H1 (cell line): ENCODE measurements at regions not wholly inside any gene's neighbourhood (a gene's known extent, or its start where the extent isn't known, plus 50 kb on each side); places are given as distances from the start of the nearest gene placed in this dataset.

Experiments
- CTCF ChIA-PET: fragments of 300-600 bp; sonication (Branson Sonifier 250); formaldehyde crosslinking; loops from one replicate; lab custom pipeline; 2021; ENCODE audit not compliant: partially characterized antibody; lab: Charles Lee
- POLR2A ChIA-PET: fragments of 300-600 bp; sonication (Branson Sonifier 250); formaldehyde crosslinking; loops from one replicate; lab custom pipeline; 2021; ENCODE audit warnings: inconsistent platforms; ENCODE audit not compliant: partially characterized antibody; lab: Charles Lee
- DNase-seq, 2 experiments: peaks; one replicate each; pipeline versions ENCODE4 v3.0.0 to v3.0.0-alpha.2; 2010 to 2022; ENCODE audit warnings: low spot score in 2 of 2, low read depth in 1 of 2, mixed read lengths in 1 of 2
- FAIRE-seq: peaks from 2 replicates; lab custom pipeline; 2011; peaks lifted over from hg19 to GRCh38; lab: Jason Lieb, UNC
- H2AFZ ChIP-seq: 2 replicates; pipeline ENCODE4 v1.8.1; 2012; ENCODE audit warnings: low read length, inconsistent platforms
- H2AK5ac ChIP-seq: 2 replicates; pipeline ENCODE4 v1.6.1; 2013; ENCODE audit warnings: low read depth, low read length
- H2BK120ac ChIP-seq: replicated peaks from 2 replicates; pipeline ENCODE3; 2013; ENCODE audit warnings: low read depth, low read length, inconsistent platforms
- H2BK12ac ChIP-seq: 2 replicates; pipeline ENCODE4 v1.6.1; 2013; ENCODE audit warnings: low read depth, low read length
- H2BK15ac ChIP-seq: 2 replicates; pipeline ENCODE4 v1.6.1; 2013; ENCODE audit warnings: low read length
- H2BK20ac ChIP-seq: 2 replicates; pipeline ENCODE4 v1.6.1; 2013; ENCODE audit warnings: low read length
- H2BK5ac ChIP-seq: 2 replicates; pipeline ENCODE4 v1.6.1; 2013; ENCODE audit warnings: low read depth, low read length
- H3K14ac ChIP-seq: 2 replicates; pipeline ENCODE4 v1.6.1; 2013; ENCODE audit warnings: inconsistent platforms; ENCODE audit not compliant: insufficient read length
- H3K18ac ChIP-seq: 2 replicates; pipeline ENCODE4 v1.6.1; 2013; ENCODE audit warnings: low read length; ENCODE audit errors: extremely low read depth
- H3K23ac ChIP-seq: 2 replicates; pipeline ENCODE4 v1.6.1; 2013; ENCODE audit warnings: inconsistent platforms; ENCODE audit not compliant: insufficient read length
- H3K23me2 ChIP-seq: 2 replicates; pipeline ENCODE4 v1.6.1; 2013; ENCODE audit warnings: low read depth, low read length
- H3K27ac ChIP-seq: 2 replicates; pipeline ENCODE4 v1.6.1; 2011; ENCODE audit warnings: low read depth, low read length, inconsistent platforms
- H3K27me3 ChIP-seq, 4 experiments: replicated peaks in 1 of 4; 1 replicate in 1 of 4; 2 replicates in 3 of 4; pipeline versions ENCODE4 v1.6.1 to v1.8.1; 2011 to 2013; ENCODE audit warnings: low read length in 3 of 4, mild to moderate bottlenecking in 3 of 4, inconsistent platforms in 2 of 4, mixed read lengths in 2 of 4, moderate library complexity in 1 of 4; ENCODE audit not compliant: control insufficient read depth in 3 of 4, insufficient read depth in 3 of 4; ENCODE audit errors: extremely low read depth in 1 of 4
- H3K36me3 ChIP-seq, 4 experiments: 2 replicates each; pipeline versions ENCODE4 v1.6.1 to v1.8.1; 2011 to 2013; ENCODE audit warnings: mild to moderate bottlenecking in 4 of 4, low read length in 3 of 4, moderate library complexity in 2 of 4, control low read depth in 1 of 4, inconsistent platforms in 1 of 4; ENCODE audit not compliant: insufficient read depth in 4 of 4, control insufficient read depth in 2 of 4
- H3K4ac ChIP-seq: replicated peaks from 2 replicates; pipeline ENCODE3; 2013; ENCODE audit warnings: low read length, low read depth, mixed read lengths, inconsistent platforms; ENCODE audit not compliant: insufficient read length
- H3K4me1 ChIP-seq, 4 experiments: replicated peaks in 1 of 4; 1 replicate in 1 of 4; 2 replicates in 3 of 4; pipeline versions ENCODE4 v1.6.1 to v1.8.1; 2011 to 2013; ENCODE audit warnings: low read length in 3 of 4, inconsistent platforms in 2 of 4, mixed read lengths in 1 of 4; ENCODE audit not compliant: insufficient read depth in 4 of 4, control insufficient read depth in 3 of 4
- H3K4me2 ChIP-seq, 2 experiments: 2 replicates each; pipeline versions ENCODE4 v1.6.1 to v1.8.1; 2011 to 2013; ENCODE audit warnings: low read depth in 2 of 2, low read length in 2 of 2, control low read depth in 1 of 2, inconsistent platforms in 1 of 2, mild to moderate bottlenecking in 1 of 2; ENCODE audit not compliant: insufficient read depth in 1 of 2
- H3K4me3 ChIP-seq, 4 experiments: fragments of 200-600, 300-600 bp in 1 of 4; sonication (generic), shearing (Covaris generic), sonication (Bioruptor Twin) in 1 of 4; 2 replicates each; pipeline versions ENCODE4 v1.5.1 to v1.8.1; 2011 to 2016; ENCODE audit warnings: low read length in 4 of 4, low read depth in 3 of 4, control low read depth in 2 of 4, inconsistent platforms in 2 of 4, mild to moderate bottlenecking in 2 of 4, mixed read lengths in 1 of 4, moderate library complexity in 1 of 4; ENCODE audit not compliant: insufficient read depth in 2 of 4; ENCODE audit errors: extremely low read depth in 1 of 4
- H3K56ac ChIP-seq: replicated peaks from 2 replicates; pipeline ENCODE3; 2013; ENCODE audit warnings: low read depth, mild to moderate bottlenecking, mixed read lengths, low read length, inconsistent platforms; ENCODE audit not compliant: insufficient read length
- H3K79me1 ChIP-seq: 2 replicates; pipeline ENCODE4 v1.6.1; 2013; ENCODE audit warnings: low read depth, low read length, control low read depth
- H3K79me2 ChIP-seq, 2 experiments: 2 replicates each; pipeline versions ENCODE4 v1.6.1 to v1.8.1; 2012 to 2013; ENCODE audit warnings: low read length in 2 of 2, mild to moderate bottlenecking in 2 of 2, inconsistent platforms in 1 of 2; ENCODE audit not compliant: insufficient read depth in 2 of 2, control insufficient read depth in 1 of 2
- H3K9ac ChIP-seq, 4 experiments: replicated peaks in 1 of 4; 1 replicate in 1 of 4; 2 replicates in 3 of 4; pipeline versions ENCODE4 v1.6.1 to v1.8.1; 2011 to 2013; ENCODE audit warnings: low read depth in 3 of 4, low read length in 3 of 4, control low read depth in 2 of 4, mild to moderate bottlenecking in 2 of 4, moderate library complexity in 2 of 4, inconsistent platforms in 1 of 4; ENCODE audit errors: extremely low read depth in 1 of 4
- H3K9me3 ChIP-seq, 2 experiments: 2 replicates each; pipeline versions ENCODE4 v1.6.1 to v1.8.1; 2012 to 2013; ENCODE audit warnings: mild to moderate bottlenecking in 2 of 2, moderate library complexity in 2 of 2, control low read depth in 1 of 2, inconsistent platforms in 1 of 2, low read depth in 1 of 2, low read length in 1 of 2, mixed read lengths in 1 of 2; ENCODE audit not compliant: insufficient read depth in 2 of 2
- H4K20me1 ChIP-seq, 2 experiments: replicated peaks in 1 of 2; 2 replicates each; pipeline versions ENCODE3 to v1.8.1; 2011 to 2013; ENCODE audit warnings: inconsistent platforms in 2 of 2, low read length in 2 of 2, mild to moderate bottlenecking in 1 of 2; ENCODE audit not compliant: insufficient read depth in 2 of 2, control insufficient read depth in 1 of 2
- H4K5ac ChIP-seq: 2 replicates; pipeline ENCODE4 v1.6.1; 2013; ENCODE audit warnings: low read length, low read depth, mixed read lengths, inconsistent platforms; ENCODE audit not compliant: insufficient read length
- H4K8ac ChIP-seq: 2 replicates; pipeline ENCODE4 v1.8.0; 2013; ENCODE audit warnings: mild to moderate bottlenecking, moderate library complexity, low read length, inconsistent platforms; ENCODE audit not compliant: insufficient read depth; ENCODE audit errors: extremely low read depth
- H4K91ac ChIP-seq: replicated peaks from 2 replicates; pipeline ENCODE3; 2013; ENCODE audit warnings: low read length, mixed read lengths, inconsistent platforms; ENCODE audit not compliant: insufficient read length
- CBX5 ChIP-seq: fragments of 300-800, 300-1000 bp; sonication (generic); IDR thresholded peaks from 2 replicates; pipeline ENCODE4 v1.7.1; 2016; ENCODE audit warnings: antibody characterized with exemption, low read length, low read depth
- MAX ChIP-seq: IDR thresholded peaks from 2 replicates; pipeline ENCODE4 v1.6.1; 2012; ENCODE audit warnings: inconsistent platforms
- WGBS, 2 experiments: shearing (Covaris generic) in 1 of 2; methylation state at CpG; one replicate each; pipeline versions ENCODE4 v1.1.6 to v1.1.7; 2013 to 2015; ENCODE audit warnings: low lambda C conversion rate in 2 of 2, mixed read lengths in 2 of 2, inconsistent platforms in 1 of 2, low coverage in 1 of 2, missing lambda C conversion rate in 1 of 2; ENCODE audit not compliant: insufficient replicate concordance in 2 of 2, insufficient coverage in 1 of 2, insufficient read length in 1 of 2; ENCODE audit errors: extremely low coverage in 1 of 2, missing lambda C conversion rate in 1 of 2; 5-methylcytosine and 5-hydroxymethylcytosine counted together

- no peak overlapping the region for H3K4me3 ChIP-seq
- no peaks in the 10 kb centered on the region for H4K20me1 ChIP-seq
- H3K9me3 ChIP-seq, result no peaks in the 10 kb centered on the region
- H3K36me3 ChIP-seq, result no peaks in the 10 kb centered on the region
- H2BK5ac ChIP-seq, result no peak overlapping the region
- H2BK15ac ChIP-seq, result no peak overlapping the region
- no peak overlapping the region for H2BK20ac ChIP-seq
- H4K5ac ChIP-seq, result no peak overlapping the region
- no peaks in the 10 kb centered on the region for H3K4me1 ChIP-seq
- H4K8ac ChIP-seq, result no peak overlapping the region
- H3K79me1 ChIP-seq, result no peaks in the 10 kb centered on the region
- H2AFZ ChIP-seq, result no peak overlapping the region
- H3K56ac ChIP-seq, result no peak overlapping the region
- peak overlapping the region in 1 of 4 experiments; percentile 30; a peak in 1 of 7 replicates for H3K9ac ChIP-seq
- no peak overlapping the region for H2BK12ac ChIP-seq
- no peak overlapping the region for H3K4me2 ChIP-seq
- H3K18ac ChIP-seq, result no peak overlapping the region
- DNase-seq (no peak), FAIRE-seq (no peak)
- H3K4ac ChIP-seq, result no peak overlapping the region
- WGBS, 2 experiments, result 96% methylated on average over 5 of the region's 5 CpGs; no CpG with 5 or more reads in 1 of the 2 experiments
- H3K27ac ChIP-seq, result no peak overlapping the region
- H2BK120ac ChIP-seq, result no peak overlapping the region
- no peak overlapping the region for H3K14ac ChIP-seq
- CTCF ChIA-PET, result interaction anchor here (0.5 kb wide), 1 partner anchor 70 kb away, joined by 4 read pairs; no protein-coding TSS in a partner anchor
- H3K27me3 ChIP-seq, result no peaks in the 10 kb centered on the region
- no peak overlapping the region for H4K91ac ChIP-seq
- POLR2A ChIA-PET, result no interaction called here
- H3K79me2 ChIP-seq, result no peaks in the 10 kb centered on the region
- no peak overlapping the region for H2AK5ac ChIP-seq
- no peaks in the 10 kb centered on the region for H3K23me2 ChIP-seq
- no peak overlapping the region for H3K23ac ChIP-seq
- TF ChIP-seq CBX5 (no peak), MAX (no peak)
Observed at GRCh38 chr6:163986313-163986712, 571.8 kb downstream of the QKI start.
